ENCODE measurements at regions not wholly inside any gene's neighbourhood (a gene's known extent, or its start where the extent isn't known, plus 50 kb on each side); places are given as distances from the start of the nearest gene placed in this dataset.
"Not testable (repeated sequence)": the region's sequence is repeated elsewhere in the genome, so short reads cannot be mapped to it uniquely, and the experiment has no call there.

GRCh38 chr6:117015474-117015804 is 138.4 kb downstream of the RFX6 start:
- not testable (repeated sequence) for TF ChIP-seq CTCF, POLR2A (IDR thresholded peaks at IDR 0.05)

Measured in testis (tissue), 2 donors.